ENCODE measurements at regions not wholly inside any gene's neighbourhood (a gene's known extent, or its start where the extent isn't known, plus 50 kb on each side); places are given as distances from the start of the nearest gene placed in this dataset.

DNA sequence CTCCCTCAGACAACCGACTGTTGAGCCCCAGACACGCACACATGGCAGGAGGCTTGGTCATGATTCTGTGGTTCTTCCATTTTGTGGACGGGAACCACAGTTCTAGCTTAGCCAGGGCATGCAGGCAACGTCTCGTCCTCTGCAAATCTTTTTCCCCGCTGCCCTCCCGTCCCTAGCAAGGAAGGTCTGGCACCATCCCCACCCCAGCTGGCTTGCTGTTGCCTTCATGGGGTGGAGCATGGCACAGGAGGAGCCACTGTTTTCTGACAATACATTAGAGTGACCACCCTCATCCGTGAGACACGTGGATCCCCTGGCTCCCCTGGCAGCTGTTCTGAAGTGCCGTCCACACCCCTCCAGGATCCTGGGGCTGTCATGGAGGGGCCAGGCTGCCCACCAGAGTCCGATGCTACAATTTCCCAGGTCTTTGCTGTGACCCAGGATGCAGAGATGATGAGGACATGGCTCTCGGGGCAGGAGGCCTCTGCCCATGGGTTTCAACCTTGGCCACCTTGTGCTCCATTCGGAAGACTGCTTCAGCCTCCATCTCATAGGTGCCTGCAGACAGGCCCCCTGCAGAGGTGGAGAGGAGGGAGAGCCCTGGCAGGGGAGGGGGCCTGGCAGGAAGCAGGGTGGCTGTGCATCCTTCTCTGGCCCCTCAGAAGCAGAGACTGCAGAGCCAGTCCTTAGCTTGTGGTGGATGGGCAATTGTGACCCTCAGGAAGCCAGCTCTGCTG is 233.6 kb downstream of the GLRX3 start:
- no peak for DNase-seq (ENCODE audit: low spot score)
- no peak for FAIRE-seq

DNA sequence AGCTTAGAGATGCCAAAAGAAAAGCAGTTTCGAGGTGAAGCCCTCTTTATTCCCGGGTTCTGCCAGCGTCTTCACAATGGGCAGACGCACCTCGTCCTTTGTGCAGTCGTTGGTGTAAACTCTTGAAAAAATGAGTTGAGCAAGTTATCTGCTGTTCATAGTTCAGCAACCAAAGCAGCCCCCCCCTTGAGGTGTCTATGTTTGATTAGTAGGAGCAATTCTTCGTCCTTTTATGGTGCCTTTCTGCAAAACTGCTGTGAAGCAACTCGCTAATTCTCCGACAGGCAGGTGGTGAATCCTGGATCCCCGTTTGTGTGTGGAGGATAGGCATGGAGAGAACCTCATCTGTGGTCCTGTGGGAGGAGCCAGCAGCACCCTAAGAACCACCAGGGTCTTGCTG is 234.5 kb downstream of the GLRX3 start:
- DNase-seq (ENCODE audit: low spot score) (no peak), FAIRE-seq (no peak)

DNA sequence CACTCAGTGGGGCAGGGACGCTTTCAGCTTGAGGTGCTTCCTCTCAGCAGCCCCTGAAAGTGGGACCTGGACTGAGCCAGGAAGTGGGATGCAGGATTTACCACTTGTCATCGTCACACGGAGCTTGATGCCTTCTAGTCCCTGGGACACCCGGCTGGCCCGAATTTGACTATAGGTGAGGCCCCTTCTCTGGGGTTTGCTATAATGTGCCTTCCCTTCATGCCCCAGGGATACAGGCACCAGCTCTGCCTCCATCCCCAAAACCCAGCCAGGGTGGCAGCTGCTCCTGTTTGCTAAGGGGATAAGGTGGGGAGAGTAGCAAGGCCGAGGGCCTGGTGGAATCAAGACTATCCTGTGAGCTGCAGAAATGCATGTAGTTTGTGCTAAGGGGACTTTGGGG is 235.0 kb downstream of the GLRX3 start:
- no peak for FAIRE-seq
- no peak for DNase-seq (ENCODE audit: low spot score)

DNA sequence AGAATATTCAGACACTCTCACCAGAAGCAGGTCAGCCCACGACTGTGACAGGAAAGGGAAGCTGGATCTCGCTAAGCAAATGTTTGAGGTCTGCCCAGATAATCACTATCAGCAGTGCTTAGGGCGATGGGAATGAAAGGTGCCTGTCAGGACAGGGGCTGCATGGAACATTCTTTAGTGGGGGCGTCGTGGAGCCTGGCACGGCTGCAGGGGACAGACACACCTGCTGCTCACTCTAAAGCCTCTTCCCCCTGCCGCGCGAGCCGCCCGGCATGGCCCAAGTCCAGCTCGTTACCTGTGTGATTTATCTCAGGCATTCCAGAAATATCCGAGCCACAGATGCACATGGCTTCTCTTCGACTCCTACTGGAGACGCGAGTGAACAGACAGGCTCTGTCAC is 235.5 kb downstream of the GLRX3 start:
- no peak for DNase-seq (ENCODE audit: low spot score)
- no peak for FAIRE-seq

DNA sequence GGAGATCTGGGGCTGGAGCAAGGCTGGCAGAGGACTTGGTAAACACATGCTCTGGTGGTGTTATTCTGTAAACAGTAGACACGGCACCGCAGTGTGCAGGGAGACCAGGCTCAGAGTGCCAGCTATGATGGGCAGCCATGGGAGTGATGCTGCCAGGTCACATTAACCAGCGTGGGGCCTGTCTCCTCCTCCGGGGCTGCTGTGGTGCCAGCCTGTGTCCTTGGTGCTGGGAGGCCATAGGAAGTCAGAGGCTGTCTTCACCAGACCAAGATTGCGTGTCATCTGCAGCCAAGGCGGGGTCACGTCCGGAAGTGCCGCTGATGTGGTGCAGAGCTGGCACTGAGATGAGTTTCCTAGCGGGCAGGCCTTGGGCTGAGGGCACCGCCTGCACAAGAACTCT is 236.0 kb downstream of the GLRX3 start:
- DNase-seq (ENCODE audit: low spot score) (no peak), FAIRE-seq (no peak)

DNA sequence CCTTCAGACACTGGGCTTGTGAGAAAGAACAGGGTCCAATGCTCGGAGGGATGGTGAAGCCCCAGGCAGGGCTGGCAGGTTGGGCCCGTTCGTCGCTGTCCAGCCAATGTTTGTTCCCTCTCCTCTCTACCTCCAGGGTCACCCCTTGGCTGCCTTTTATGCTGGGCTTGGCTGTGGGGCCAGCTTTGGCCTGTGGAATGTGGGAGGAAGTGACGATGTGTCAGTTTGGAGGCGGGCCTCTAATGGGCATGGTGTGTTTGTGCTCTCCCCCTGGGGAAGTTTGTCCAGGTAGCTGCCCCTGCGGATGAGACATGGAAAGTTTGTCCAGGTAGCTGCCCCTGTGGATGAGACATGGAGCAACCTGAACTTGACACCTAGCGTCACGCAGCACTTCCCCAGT is 236.7 kb downstream of the GLRX3 start:
- no peak for DNase-seq (ENCODE audit: low spot score)
- FAIRE-seq = no peak

DNA sequence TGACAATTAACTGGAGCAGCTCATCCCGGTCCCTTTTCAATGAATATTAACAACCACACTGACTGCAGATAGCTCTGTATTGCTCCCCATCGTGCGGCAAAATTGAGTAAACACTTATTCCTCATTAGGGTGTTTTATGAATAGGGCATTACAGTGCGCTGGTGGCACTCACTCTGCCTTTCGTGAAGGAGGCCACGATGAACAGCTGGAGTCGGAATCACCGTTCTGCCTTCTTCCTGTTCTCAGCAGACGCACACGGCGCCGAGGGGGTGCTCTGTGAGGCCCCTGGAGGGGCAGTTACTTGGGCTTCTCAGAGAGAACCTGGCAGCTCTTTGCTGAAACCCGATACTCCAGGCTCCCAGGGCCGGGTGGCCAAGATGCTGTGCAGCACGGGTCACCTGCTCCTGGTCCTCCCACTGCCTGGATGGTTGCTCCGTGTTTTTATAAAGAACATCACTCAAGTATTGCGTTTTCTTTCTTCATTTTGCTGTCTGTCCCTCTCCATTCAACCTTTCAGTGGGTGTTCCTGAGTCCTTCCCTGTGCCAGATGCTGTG is 241.9 kb downstream of the GLRX3 start:
- DNase-seq (ENCODE audit: low spot score) = no peak
- FAIRE-seq = no peak

DNA sequence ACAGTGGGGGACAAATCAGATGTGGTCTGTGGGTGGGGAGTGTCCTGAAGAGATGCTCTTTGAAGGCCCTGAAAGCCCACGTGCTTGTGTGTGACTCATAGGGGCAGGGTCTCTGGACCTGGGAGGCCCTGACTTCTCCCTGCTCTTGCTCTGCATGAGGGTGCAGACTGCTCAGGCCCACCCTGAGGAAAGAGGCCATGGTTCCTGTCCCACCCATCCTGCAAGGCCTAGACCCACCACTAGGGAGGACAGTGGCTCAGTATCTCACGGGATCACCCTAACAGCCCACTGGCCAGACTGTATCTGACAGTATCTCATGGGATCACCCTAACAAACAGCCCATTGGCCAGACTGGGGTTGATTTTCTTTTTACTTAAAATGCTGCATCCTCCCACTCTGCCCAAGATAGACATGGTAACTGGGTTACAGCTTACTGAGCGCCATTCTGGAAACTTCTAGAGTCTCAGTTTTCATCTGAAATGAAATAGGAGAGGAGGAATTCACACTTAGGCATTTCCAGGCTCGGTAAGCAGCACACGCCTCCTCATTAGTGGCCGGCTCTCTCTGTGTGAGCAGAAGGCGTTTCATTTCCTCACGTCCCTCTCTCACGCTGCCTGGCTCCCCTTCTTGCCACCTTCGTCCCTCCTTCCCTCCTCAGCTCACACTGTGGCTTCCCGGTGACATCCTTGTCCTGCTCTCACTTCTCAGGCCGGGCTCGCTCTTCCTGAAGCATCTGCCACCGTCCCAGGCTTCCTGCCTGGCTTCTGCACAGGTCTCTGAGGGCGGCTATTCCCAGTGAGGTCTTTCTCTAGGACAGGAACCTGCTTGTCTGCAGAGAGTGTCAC is 242.6 kb downstream of the GLRX3 start:
- no peak for FAIRE-seq
- no peak for DNase-seq (ENCODE audit: low spot score)

DNA sequence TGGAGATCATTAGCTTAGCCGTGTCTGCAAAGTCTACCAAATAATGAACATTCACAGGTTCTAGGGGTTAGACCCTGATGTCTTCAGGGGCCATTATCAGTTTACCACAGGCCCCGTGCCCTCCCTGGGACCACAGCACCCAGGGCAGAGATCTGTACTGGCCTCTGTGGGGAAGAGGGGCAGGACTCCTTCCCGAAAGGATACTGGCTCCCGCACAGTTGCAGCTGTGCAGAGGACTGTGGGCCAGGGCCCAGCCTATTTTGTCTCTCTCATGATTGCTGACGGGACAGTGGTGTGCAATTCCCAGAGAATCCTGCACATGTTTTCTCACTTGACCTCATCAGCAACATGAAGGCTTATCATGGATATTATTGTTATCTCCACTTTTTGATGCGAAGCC is 243.9 kb downstream of the GLRX3 start:
- DNase-seq (ENCODE audit: low spot score) (no peak), FAIRE-seq (no peak)

DNA sequence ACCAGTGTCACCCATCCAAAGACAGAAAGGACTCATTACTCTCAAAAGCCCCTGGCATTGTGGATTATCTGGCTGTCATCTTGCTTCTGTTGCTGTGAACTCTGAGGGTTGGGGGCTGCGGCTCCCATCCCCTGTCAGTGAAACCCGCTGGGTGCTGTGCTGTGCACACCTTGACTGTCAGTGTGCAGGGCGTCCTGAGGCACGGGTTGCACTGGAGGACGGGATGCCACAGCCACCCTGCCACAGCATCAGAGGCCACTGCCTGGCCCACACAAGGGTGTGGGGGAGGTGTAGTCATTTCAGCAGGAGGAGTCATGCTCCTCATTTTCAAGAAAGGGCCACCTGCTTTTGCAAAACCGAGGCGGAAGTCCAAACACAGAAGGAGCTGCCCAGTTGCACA is 245.8 kb downstream of the GLRX3 start:
- no peak for FAIRE-seq
- DNase-seq (ENCODE audit: low spot score) = no peak

DNA sequence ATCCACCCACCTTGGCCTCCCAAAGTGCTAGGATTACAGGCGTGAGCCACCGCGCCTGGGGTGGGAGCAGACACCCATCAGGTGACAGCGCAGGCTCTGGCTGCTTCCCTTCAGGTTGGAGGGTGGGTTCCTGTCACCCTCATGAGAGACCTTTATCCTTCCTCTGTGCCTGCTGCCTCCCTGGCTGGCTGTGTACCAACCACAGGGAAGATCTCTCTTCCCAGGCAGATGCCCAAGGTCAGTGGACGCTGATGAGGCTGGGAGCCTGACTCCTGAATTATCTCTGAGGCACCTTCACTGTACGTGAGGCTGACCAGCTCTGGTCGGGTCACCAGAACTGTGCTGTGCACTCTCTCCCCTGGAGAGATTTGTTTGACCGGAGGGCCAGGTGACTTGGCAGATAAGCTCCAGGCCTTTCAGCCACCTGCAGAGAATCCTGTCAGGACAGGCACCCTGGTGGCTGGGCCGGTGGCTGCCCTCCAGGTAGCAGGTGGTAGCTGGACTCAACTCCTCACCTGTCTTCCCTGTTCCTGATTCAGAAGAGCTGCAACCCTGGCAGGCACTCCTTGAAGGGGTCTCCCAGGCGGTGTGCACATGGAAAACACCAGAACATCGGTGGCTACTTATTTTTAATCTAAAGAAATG is 251.9 kb downstream of the GLRX3 start:
- DNase-seq (ENCODE audit: low spot score) (no peak), FAIRE-seq (no peak)

DNA sequence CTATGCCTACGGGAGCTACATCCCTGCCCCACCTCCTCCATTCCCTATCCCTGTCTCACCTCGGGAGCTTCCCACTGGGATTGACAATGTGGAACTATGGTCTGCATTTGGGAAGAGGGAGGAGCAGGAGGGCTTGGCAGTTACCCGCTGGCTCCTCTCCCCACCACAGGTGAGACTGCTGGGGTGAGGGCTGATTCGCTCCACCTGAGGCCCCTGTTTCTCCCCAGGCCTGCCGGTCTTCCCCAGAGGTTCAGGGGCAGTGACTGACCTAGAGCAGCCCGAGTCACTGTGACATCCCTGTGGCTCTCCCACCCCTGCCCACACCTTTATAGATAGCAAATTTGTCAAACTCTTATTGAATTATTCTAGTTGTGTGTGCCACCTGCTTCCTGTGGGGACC is 252.6 kb downstream of the GLRX3 start:
- DNase-seq (ENCODE audit: low spot score) (no peak), FAIRE-seq (no peak)

DNA sequence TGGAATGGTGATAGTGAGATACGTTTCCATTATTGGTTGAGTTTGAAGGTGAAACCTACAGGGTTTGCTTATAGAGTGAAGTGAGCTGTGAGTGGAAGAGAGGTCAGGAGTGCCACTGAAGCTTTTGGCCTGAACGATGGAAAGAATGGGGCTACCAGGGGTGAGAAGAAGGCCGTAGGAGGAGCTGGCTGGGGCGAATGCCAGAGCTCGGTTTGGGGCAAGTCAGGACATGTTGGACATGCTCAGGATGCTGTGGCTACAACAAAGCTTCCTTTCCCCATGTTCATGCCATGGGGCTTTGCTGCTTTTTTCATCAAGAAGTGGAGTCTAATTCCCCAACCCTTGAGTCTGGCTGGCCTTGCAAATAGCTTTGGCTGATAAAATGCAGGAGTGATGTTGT is 253.7 kb downstream of the GLRX3 start:
- DNase-seq (ENCODE audit: low spot score) (no peak), FAIRE-seq (no peak)

DNA sequence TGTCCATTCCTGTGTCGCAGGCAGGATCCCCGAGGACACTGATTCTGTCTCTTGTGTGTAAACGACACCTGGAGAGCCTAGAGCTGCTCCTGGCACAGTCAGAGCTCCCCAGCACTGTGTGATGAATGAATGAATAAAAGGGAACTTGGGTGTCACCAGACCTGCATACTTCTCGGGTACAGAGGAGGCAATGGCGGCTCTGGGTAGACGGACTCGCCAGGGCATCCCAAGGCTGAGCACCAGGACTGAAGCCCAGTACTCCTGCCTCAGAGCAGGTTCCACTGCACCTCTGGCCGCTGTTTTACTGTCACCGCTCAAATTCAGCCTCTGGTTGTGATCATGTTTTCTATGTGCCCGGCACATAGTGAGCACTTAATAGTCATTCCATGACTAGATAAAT is 255.8 kb downstream of the GLRX3 start:
- FAIRE-seq = no peak
- DNase-seq (ENCODE audit: low spot score) = no peak

DNA sequence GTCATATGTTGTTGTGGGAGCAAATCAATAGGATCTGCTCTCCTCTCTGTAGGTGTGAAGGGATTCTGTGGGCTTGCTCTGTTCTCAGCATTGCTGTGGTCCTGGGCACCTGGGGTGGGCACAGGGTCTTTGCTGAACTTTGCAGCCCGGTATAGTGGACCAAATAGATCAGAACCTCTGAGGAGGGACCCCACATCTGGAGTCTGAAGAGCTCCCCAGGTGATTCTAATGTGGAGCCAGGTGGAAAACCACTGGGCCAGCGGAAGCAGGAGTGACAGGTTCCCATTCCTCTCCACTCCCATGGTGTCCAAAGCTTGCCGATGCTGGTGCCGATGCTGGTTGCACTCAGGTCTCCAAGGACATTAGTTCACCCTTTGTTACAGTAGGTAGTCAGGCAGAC is 257.2 kb downstream of the GLRX3 start:
- FAIRE-seq = no peak

DNA sequence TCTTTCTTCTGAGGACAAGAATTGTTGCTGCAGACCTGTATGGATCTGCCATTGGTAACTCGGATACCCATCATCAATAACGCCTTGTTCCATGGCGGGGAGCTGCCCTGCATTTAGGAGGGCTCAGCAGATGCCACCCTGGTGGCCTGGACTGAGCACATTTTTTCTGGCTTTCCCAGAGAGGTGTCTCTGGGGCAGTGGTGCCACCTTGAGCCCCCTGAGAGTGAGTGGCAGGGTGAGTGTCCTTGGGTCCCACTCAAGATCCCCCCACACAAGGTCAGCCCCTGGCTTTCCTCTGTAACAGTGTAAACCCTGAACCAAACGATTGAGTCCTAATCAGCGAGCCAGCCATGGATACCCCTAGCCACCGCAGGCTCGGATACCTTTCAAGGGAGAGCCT is 258.6 kb downstream of the GLRX3 start:
- no peak for DNase-seq (ENCODE audit: low spot score)
- no peak for FAIRE-seq

More for the DNA sequence above, 257.2 kb downstream of the GLRX3 start:
- DNase-seq (ENCODE audit: low spot score) = no peak

DNA sequence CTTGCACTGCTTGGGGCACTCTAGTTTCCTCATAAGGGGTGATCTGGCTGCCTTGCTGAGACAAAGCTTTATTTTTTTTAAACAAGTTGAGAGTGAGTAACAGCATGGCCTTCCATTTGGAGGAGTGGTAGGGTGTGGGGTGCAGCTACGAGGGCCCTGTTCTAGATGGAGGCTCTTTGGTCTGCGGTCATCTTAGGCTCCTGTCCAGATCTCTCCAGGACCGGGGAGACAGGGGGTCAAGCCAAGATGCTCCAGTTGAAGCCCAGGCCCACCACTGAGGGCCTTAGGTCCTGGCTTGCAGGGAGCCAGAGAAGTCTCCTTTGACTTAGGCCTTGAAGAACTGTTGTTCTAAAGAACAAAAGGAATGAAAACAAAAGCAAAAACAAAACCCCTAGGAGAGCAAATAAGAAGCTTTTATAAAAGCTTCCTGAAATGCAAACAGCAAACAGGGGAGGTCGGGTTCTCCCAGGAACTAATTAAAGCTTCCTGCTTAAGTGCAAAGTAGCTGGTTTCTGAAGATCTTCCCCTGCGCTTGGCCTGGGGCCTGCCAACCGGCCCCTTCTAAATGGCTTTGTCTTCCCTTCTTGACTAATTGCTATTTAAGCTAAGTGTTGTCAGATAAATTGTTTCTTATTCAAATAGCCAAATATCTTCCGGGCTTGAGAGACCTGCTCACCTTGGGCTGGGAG is 259.2 kb downstream of the GLRX3 start:
- DNase-seq (ENCODE audit: low spot score) (no peak), FAIRE-seq (no peak)

DNA sequence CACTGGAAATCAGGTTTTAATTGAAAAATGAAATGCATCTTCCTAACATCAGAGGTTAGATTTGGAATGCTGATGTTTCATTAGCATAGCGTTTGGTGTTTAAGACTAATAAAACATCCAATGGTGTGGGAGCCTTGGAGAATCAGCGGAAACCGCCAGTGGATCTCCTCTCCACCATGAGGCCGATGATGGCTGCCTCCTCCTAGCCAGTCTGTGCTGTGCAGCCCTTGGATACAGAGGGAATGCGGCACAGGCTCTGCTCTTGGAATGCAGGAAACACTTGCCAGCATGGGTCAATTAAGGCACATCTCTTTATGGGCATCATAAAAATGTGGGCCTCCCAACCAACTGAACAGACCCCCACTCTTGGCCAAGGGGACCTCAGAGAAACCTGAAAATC is 259.9 kb downstream of the GLRX3 start:
- FAIRE-seq (no peak), DNase-seq (ENCODE audit: low spot score) (no peak)

DNA sequence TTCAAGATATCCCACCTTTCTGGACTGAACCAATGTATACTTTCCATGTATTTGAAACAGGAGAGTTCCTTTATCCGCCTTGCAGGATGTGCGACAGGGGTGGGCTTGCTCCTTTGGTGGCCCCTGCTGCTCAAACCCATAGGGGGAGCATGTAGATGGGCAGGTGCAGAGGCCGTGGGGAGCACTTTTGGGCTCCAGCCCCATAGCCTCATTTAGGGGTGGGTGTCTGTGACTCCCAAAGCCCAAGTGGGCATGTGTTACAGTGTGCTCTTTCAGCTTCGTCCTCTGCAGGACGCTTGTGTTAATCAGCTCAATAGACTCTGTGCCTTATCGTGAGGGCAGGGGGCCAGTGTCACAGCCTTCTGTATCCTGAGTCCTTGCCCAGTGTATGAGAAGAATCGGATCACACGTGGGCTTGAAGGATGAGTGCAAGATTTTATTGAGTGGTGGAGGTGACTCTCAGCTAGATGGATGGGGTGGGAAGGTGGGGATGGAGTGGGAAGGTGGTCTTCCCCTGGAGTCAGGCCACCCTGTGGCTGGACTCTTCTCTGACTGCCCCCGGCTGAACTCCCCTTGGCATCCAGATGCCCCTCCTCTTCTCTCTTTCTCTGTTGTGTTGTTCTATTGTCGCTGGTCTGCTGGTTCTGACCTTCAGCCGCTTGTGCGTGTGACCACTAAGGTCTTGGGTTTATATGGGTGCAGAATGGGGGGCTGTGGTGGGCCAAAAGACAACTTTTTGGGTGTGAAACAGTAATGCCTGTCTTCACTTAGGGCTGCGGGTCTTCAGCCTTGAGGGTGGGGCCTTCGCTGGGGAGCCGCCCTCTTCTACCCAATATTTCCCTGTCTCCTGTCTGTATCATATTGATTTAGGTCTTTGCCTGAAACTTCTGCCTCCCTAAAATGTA is 262.2 kb downstream of the GLRX3 start:
- DNase-seq (ENCODE audit: low spot score) = no peak
- no peak for FAIRE-seq

DNA sequence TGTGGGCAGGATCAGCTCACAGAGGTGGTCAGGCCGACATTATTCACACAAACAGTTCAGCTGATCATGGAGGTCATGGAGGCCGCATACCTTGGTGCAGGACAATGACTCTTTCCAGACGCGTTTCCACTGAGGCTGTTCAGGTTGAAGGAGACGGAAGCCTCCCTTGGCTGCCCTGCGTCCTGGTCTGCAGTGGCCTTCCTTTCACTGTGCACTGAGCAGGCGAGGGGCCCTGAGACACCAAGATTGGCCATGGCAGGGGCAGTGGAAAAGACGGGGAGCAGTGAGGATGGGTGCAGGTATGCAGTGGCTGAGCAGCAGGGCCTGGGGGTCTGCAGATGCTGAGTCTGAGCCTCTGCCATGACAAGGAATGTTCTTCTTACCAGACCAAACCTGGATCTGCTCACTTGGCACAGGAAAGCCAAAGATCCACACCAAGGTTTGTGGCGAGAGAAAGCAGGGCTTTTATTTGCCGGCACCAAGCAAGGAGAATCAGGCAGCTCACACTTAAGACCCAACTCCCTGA is 263.3 kb downstream of the GLRX3 start:
- FAIRE-seq (no peak), DNase-seq (ENCODE audit: low spot score) (no peak)
